Body of pancreas (tissue), 4 donors: ENCODE measurements at regions not wholly inside any gene's neighbourhood (a gene's known extent, or its start where the extent isn't known, plus 50 kb on each side); places are given as distances from the start of the nearest gene placed in this dataset.

Experiments used
- ATAC-seq: fragments of 150-250 bp; one replicate; pipeline ENCODE4 v1.9.1; 2016
- DNase-seq, 4 donors: peaks; one replicate each; pipeline ENCODE4 v3.0.0-alpha.2; 2019
- H3K27ac ChIP-seq, 4 donors: fragments of 200-600 bp; sonication (generic); 1 replicate in 3 of 4; 2 replicates in 1 of 4; pipeline versions ENCODE4 v1.5.1 to v1.6.1; 2016 to 2019; ENCODE audit warnings: mild to moderate bottlenecking in 1 of 4, mixed read lengths in 1 of 4, moderate library complexity in 1 of 4
- H3K27me3 ChIP-seq, 2 donors: fragments of 200-600 bp; sonication (generic); one replicate each; pipeline ENCODE4 v1.6.0; 2016; ENCODE audit warnings: mild to moderate bottlenecking in 1 of 2
- H3K36me3 ChIP-seq, 2 donors: fragments of 200-600 bp; sonication (generic); replicated peaks in 1 of 2; 2 replicates each; pipeline ENCODE4 v1.5.1; 2016; ENCODE audit warnings: low read depth in 2 of 2; ENCODE audit not compliant: insufficient read depth in 1 of 2
- H3K4me1 ChIP-seq: fragments of 200-600 bp; sonication (generic); one replicate; pipeline ENCODE4 v1.6.0; 2016
- H3K4me3 ChIP-seq, 2 donors: fragments of 200-600 bp; sonication (generic); 1 replicate in 1 of 2; 2 replicates in 1 of 2; pipeline ENCODE4 v1.5.1; 2016 to 2019
- H3K9me3 ChIP-seq, 3 donors: fragments of 200-600 bp; sonication (generic); 1 replicate in 2 of 3; 2 replicates in 1 of 3; pipeline ENCODE4 v1.5.1; 2016
- POLR2A ChIP-seq, 3 donors: fragments of 450-650 bp; IDR thresholded peaks; one replicate each; pipeline ENCODE4 v1.6.1; 2016; ENCODE audit warnings: antibody characterized with exemption in 3 of 3, mild to moderate bottlenecking in 2 of 3
- WGBS, 2 donors: methylation state at CpG; one replicate each; pipeline ENCODE4 v1.1.5; 2017; 5-methylcytosine and 5-hydroxymethylcytosine counted together
- intact Hi-C: fragments of 100-400 bp; cut with DNase I; formaldehyde crosslinking; loops from one replicate; pipeline ENCODE4 v1.15.1; 2023
- TF ChIP-seq, protein P1 (sequence below), 7 experiments: fragments of 450-650 bp in 4 of 7; fragments of 200-600 bp in 3 of 7; sonication (generic) in 3 of 7; IDR thresholded peaks; one replicate each; pipeline ENCODE4 v1.5.1; 2016 to 2019; ENCODE audit warnings: antibody characterized with exemption in 7 of 7

GRCh38 chr22:48336339-48337060 lies 1491.2 kb downstream of the BRD1 start:
- Histone ChIP-seq H3K36me3 (no peaks in the 10 kb centered on the region), H3K27me3 (no peaks in the 10 kb centered on the region), H3K4me3 (no peak overlapping the region), H3K27ac (no peak overlapping the region), H3K4me1 (no peaks in the 10 kb centered on the region), H3K9me3 (no peaks in the 10 kb centered on the region)
- TF ChIP-seq, protein P1, sequence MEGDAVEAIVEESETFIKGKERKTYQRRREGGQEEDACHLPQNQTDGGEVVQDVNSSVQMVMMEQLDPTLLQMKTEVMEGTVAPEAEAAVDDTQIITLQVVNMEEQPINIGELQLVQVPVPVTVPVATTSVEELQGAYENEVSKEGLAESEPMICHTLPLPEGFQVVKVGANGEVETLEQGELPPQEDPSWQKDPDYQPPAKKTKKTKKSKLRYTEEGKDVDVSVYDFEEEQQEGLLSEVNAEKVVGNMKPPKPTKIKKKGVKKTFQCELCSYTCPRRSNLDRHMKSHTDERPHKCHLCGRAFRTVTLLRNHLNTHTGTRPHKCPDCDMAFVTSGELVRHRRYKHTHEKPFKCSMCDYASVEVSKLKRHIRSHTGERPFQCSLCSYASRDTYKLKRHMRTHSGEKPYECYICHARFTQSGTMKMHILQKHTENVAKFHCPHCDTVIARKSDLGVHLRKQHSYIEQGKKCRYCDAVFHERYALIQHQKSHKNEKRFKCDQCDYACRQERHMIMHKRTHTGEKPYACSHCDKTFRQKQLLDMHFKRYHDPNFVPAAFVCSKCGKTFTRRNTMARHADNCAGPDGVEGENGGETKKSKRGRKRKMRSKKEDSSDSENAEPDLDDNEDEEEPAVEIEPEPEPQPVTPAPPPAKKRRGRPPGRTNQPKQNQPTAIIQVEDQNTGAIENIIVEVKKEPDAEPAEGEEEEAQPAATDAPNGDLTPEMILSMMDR (IDR thresholded peaks at IDR 0.05), result no peak
- no peak for TF ChIP-seq POLR2A (IDR thresholded peaks at IDR 0.05)
- ATAC-seq (no peak), DNase-seq (no peak)
- 54 to 56% methylated on average over 5 to 7 of the region's 7 CpGs for WGBS, 2 donors
- intact Hi-C loops, result no loop called here

DNA sequence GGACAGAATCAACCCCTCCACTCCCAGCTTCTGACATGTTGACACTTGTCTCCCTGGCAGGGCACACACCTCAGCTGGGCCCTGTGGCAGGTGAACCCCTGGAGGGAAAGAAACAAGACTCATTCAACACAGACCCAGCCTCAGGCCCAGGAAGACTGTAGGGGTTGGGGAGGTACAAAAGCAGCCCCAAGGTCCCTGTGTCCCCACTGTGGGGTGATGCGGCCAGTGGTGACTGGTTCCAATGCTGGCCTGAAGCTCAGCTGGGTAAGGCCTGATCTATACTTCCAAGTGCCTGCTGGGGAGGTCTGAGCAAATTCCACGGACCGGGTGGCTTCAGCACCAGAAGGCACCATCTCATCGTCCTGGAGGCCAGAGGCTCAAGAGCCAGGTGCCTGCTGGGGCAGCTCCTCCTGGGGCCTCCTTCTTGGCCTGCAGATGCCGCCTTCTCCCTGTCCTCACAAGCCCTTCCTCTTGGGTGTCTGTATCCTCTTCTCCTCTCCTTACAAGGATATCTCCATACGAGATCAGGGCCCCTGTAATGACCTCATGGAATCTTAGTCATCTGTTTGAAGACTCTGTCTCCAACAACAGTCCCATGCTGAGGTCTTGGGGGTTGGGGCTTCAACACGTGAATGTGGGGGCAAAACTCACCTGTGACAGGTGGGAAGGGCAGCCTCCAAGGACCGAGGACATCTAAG lies 1492.1 kb downstream of the BRD1 start:
- ATAC-seq (no peak), DNase-seq (no peak)
- 55 to 57% methylated on average over 7 to 8 of the region's 8 CpGs for WGBS, 2 donors
- Histone ChIP-seq H3K9me3 (no peaks in the 10 kb centered on the region), H3K27me3 (no peaks in the 10 kb centered on the region), H3K4me3 (no peak overlapping the region), H3K36me3 (no peaks in the 10 kb centered on the region), H3K4me1 (no peaks in the 10 kb centered on the region), H3K27ac (no peak overlapping the region)
- intact Hi-C loops, result no loop called here
- TF ChIP-seq POLR2A (IDR thresholded peaks at IDR 0.05), result no peak
- TF ChIP-seq, protein P1 (IDR thresholded peaks at IDR 0.05), result no peak

GRCh38 chr22:48334971-48335370 lies 1492.7 kb downstream of the BRD1 start:
- intact Hi-C loops, result no loop called here
- no peaks in the 10 kb centered on the region for H3K36me3 ChIP-seq
- 61% methylated on average over 10 of the region's 10 CpGs; no CpG with 5 or more reads in 1 of the 2 donors for whole genome bisulfite sequencing, 2 donors
- H3K27me3 ChIP-seq, result no peaks in the 10 kb centered on the region
- H3K4me1 ChIP-seq, result no peaks in the 10 kb centered on the region
- H3K27ac ChIP-seq, result no peak overlapping the region
- no peak overlapping the region for H3K4me3 ChIP-seq
- TF ChIP-seq, protein P1 (IDR thresholded peaks at IDR 0.05), result no peak
- TF ChIP-seq POLR2A (IDR thresholded peaks at IDR 0.05), result no peak
- ATAC-seq (no peak), DNase-seq (no peak)
- H3K9me3 ChIP-seq, result no peaks in the 10 kb centered on the region

DNA sequence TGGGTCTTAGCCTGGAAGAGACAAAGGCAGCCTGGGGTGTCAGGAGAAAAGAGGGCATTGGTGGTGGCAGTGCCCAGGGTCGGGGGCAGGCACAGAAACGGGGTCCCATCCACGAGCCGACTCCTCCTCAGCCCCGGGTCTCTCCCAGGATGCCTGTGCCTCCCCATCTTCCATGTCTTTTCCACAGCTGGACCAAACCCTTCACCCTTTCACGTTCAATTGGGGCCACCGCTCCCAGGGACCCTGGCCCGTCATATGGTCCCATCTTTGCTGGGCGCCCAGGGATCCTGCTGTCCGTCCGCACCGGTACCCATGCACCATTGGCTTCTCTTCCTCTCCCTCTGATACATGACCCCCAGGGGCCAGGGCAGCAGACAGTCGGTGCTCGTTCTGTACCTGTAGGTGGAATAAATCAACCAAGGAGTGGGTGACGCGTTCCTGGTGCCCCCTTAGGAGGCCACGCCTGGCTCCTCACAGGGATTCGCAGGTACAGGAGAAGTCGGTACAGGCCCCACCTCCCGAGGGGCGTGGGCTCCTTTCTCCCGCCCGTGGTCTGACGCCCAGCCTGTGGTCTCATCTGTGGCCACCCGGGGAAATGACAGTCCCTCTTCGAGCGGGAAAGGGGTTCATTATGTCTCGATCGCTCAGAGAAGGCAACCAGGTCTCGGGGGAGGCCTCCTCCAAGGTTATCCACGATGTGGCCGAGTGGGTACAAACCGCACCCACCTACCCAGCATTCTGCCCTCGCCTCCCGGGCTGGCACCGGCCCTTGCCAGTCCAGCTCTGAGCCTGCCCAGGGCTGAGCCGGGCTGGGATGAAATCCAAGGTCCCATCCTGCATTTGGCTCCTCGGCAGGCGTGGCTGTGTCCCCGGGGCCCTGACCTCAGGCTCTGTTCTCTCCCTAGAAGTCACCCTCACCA lies 1493.6 kb downstream of the BRD1 start:
- intact Hi-C loops, result no loop called here
- 63 to 76% methylated on average over 23 to 39 of the region's 40 CpGs for WGBS, 2 donors

More for the DNA sequence above, 1493.6 kb downstream of the BRD1 start:
- no peak for DNase-seq
- H3K9me3 ChIP-seq, result no peaks in the 10 kb centered on the region
- H3K36me3 ChIP-seq, result no peaks in the 10 kb centered on the region
- no peak overlapping the region for H3K27ac ChIP-seq
- no peak for ATAC-seq
- no peaks in the 10 kb centered on the region for H3K27me3 ChIP-seq
- no peak overlapping the region for H3K4me3 ChIP-seq
- TF ChIP-seq, protein P1 (IDR thresholded peaks at IDR 0.05), result no peak
- H3K4me1 ChIP-seq, result no peaks in the 10 kb centered on the region
